ENCODE measurements at regions not wholly inside any gene's neighbourhood (a gene's known extent, or its start where the extent isn't known, plus 50 kb on each side); places are given as distances from the start of the nearest gene placed in this dataset.

DNA sequence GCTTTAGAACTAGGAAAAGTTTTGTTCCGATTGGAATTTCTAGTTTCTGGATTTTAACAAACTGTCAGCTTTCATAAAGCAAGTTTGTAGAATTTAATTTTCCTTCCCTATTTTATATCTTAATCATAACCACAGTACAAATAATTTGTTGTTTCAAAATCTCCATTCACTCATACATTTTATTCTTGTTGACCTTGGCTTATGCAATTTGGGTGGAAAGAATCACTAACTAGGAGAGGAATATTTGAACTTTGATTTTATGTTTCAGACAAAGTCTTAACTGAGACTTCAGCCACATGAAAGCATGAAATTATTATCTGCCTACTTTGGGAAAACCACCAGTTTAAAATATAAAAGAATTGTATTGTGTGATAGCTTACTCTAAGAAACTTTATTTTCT, 427.9 kb downstream of the SPRY1 start:
- TF ChIP-seq, protein P1, sequence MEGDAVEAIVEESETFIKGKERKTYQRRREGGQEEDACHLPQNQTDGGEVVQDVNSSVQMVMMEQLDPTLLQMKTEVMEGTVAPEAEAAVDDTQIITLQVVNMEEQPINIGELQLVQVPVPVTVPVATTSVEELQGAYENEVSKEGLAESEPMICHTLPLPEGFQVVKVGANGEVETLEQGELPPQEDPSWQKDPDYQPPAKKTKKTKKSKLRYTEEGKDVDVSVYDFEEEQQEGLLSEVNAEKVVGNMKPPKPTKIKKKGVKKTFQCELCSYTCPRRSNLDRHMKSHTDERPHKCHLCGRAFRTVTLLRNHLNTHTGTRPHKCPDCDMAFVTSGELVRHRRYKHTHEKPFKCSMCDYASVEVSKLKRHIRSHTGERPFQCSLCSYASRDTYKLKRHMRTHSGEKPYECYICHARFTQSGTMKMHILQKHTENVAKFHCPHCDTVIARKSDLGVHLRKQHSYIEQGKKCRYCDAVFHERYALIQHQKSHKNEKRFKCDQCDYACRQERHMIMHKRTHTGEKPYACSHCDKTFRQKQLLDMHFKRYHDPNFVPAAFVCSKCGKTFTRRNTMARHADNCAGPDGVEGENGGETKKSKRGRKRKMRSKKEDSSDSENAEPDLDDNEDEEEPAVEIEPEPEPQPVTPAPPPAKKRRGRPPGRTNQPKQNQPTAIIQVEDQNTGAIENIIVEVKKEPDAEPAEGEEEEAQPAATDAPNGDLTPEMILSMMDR (conservative IDR thresholded peaks at IDR 0.05 in 1 of 2, IDR thresholded peaks at IDR 0.05 in 1 of 2; ENCODE audit: low read depth in 1 of 2, low read length in 2 of 2), result no peak
- no peak for TF ChIP-seq EZH2 (IDR thresholded peaks at IDR 0.05; ENCODE audit: low read length, missing control alignments)
- Histone ChIP-seq H3K79me2 (ENCODE audit: control insufficient read depth, insufficient read depth, low read length) (no peaks in the 10 kb centered on the region), H3K27me3 (ENCODE audit: control insufficient read depth, insufficient read depth, low read length) (no peaks in the 10 kb centered on the region), H2AFZ (ENCODE audit: low read length) (no peak overlapping the region), H3K9me3 (ENCODE audit: control insufficient read depth, insufficient read depth, low read depth, low read length) (no peaks in the 10 kb centered on the region), H3K4me3 (replicated peaks in 1 of 4; ENCODE audit: control extremely low read depth in 1 of 4, insufficient read depth in 1 of 4, low read depth in 3 of 4, low read length in 4 of 4) (no peak overlapping the region), H3K9ac (ENCODE audit: insufficient read depth, low read length) (no peak overlapping the region), H3K36me3 (ENCODE audit: control insufficient read depth, insufficient read depth, low read length) (no peaks in the 10 kb centered on the region), H3K4me2 (ENCODE audit: extremely low read depth, insufficient read depth, low read length) (no peak overlapping the region), H3K27ac (ENCODE audit: insufficient read depth, low read length) (no peak overlapping the region), H3K4me1 (ENCODE audit: control insufficient read depth, extremely low read depth, insufficient read depth, low read length) (peaks cover 13% of the 10 kb centered on the region), H4K20me1 (ENCODE audit: control insufficient read depth, extremely low read depth, insufficient read depth, low read length) (no peaks in the 10 kb centered on the region)
- peak in 1 of 2 donors; percentile 57 for DNase-seq (ENCODE audit: low read depth in 2 of 2)

DNA sequence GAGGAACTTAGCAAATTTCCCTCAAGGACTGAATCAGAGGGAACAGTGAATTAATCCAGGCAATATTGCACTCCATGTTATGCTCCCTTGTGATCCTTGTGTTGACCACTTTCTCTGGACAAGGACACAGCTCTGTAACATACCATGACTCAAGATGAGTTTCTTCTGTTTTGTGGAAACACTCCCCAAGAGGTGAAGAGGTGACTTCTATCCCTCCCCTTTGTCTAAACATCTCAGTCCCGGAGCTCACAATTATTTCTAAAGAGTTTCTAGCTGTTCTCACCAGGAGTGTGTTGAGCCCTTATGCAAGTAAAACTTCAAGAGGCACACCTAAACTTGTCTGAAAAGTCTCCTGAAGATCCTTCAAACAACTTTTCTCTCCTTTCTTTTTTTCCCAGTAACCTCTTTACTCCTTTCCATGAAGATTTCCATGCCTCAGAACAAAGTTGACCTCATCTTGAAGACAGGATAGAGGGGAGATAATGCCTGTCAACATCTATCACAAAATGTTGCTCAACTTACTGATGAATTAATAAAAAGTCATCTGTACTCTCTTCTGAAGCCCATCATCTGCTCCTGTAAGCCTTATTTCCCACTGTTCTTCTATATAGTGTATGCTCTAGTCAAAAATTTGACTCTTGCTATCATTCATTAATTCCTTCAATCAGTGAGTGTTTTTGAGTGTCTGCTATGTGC, 429.1 kb downstream of the SPRY1 start:
- Histone ChIP-seq H3K79me2 (ENCODE audit: control insufficient read depth, insufficient read depth, low read length) (no peaks in the 10 kb centered on the region), H4K20me1 (ENCODE audit: control insufficient read depth, extremely low read depth, insufficient read depth, low read length) (no peaks in the 10 kb centered on the region), H3K9ac (ENCODE audit: insufficient read depth, low read length) (no peak overlapping the region), H3K27ac (ENCODE audit: insufficient read depth, low read length) (peak overlapping the region; percentile 69), H3K27me3 (ENCODE audit: control insufficient read depth, insufficient read depth, low read length) (no peaks in the 10 kb centered on the region), H2AFZ (ENCODE audit: low read length) (peak overlapping the region; percentile 24), H3K4me3 (replicated peaks in 1 of 4; ENCODE audit: control extremely low read depth in 1 of 4, insufficient read depth in 1 of 4, low read depth in 3 of 4, low read length in 4 of 4) (no peak overlapping the region), H3K36me3 (ENCODE audit: control insufficient read depth, insufficient read depth, low read length) (no peaks in the 10 kb centered on the region), H3K9me3 (ENCODE audit: control insufficient read depth, insufficient read depth, low read depth, low read length) (no peaks in the 10 kb centered on the region), H3K4me1 (ENCODE audit: control insufficient read depth, extremely low read depth, insufficient read depth, low read length) (peaks cover 7% of the 10 kb centered on the region), H3K4me2 (ENCODE audit: extremely low read depth, insufficient read depth, low read length) (no peak overlapping the region)
- TF ChIP-seq EZH2 (IDR thresholded peaks at IDR 0.05; ENCODE audit: low read length, missing control alignments), result no peak
- TF ChIP-seq, protein P1 (conservative IDR thresholded peaks at IDR 0.05 in 1 of 2, IDR thresholded peaks at IDR 0.05 in 1 of 2; ENCODE audit: low read depth in 1 of 2, low read length in 2 of 2), result no peak
- peak; percentile 63 to 81 for DNase-seq (ENCODE audit: low read depth in 2 of 2)

DNA sequence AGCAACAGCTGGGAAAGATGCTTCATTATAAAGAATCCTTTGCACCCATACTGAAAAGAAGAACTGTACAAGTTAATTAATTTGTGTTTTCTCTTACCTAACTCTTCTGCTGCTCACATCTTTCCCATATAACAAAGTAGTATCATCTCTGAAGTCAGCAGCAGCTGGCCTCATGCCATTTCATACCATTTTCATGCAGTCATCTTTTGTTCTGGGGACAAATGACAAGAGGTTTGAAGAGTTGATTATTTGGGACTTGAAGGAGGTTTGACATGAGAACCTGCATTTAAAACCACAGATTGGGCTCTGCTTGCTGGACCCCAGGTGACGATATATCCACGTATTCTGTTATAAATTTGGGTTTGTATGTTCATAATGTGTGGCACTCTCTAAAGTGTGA, 430.3 kb downstream of the SPRY1 start:
- peaks cover 14% of the 10 kb centered on the region for H3K4me1 ChIP-seq (ENCODE audit: control insufficient read depth, extremely low read depth, insufficient read depth, low read length)
- no peak overlapping the region for H3K9ac ChIP-seq (ENCODE audit: insufficient read depth, low read length)
- H3K27me3 ChIP-seq (ENCODE audit: control insufficient read depth, insufficient read depth, low read length), result no peaks in the 10 kb centered on the region
- no peak for TF ChIP-seq EZH2 (IDR thresholded peaks at IDR 0.05; ENCODE audit: low read length, missing control alignments)
- H3K27ac ChIP-seq (ENCODE audit: insufficient read depth, low read length), result no peak overlapping the region
- peak; percentile 42 to 79 for DNase-seq (ENCODE audit: low read depth in 2 of 2)
- H2AFZ ChIP-seq (ENCODE audit: low read length), result no peak overlapping the region
- H3K79me2 ChIP-seq (ENCODE audit: control insufficient read depth, insufficient read depth, low read length), result no peaks in the 10 kb centered on the region
- no peak overlapping the region for H3K4me3 ChIP-seq (replicated peaks in 1 of 4; ENCODE audit: control extremely low read depth in 1 of 4, insufficient read depth in 1 of 4, low read depth in 3 of 4, low read length in 4 of 4)
- H3K9me3 ChIP-seq (ENCODE audit: control insufficient read depth, insufficient read depth, low read depth, low read length), result no peaks in the 10 kb centered on the region
- H3K36me3 ChIP-seq (ENCODE audit: control insufficient read depth, insufficient read depth, low read length), result no peaks in the 10 kb centered on the region
- H4K20me1 ChIP-seq (ENCODE audit: control insufficient read depth, extremely low read depth, insufficient read depth, low read length), result no peaks in the 10 kb centered on the region
- H3K4me2 ChIP-seq (ENCODE audit: extremely low read depth, insufficient read depth, low read length), result no peak overlapping the region

All from fibroblast of lung (primary cell).